GM18505 (cell line): ENCODE measurements at regions not wholly inside any gene's neighbourhood (a gene's known extent, or its start where the extent isn't known, plus 50 kb on each side); places are given as distances from the start of the nearest gene placed in this dataset.
"Not testable (repeated sequence)": the region's sequence is repeated elsewhere in the genome, so short reads cannot be mapped to it uniquely, and the experiment has no call there.

Experiments
- ATAC-seq: cut with Tn5 transposase; IDR thresholded peaks from one replicate; pipeline ENCODE4 v1.9.1; 2021; ENCODE audit not compliant: unreplicated experiment
- POLR2A ChIP-seq: IDR thresholded peaks from 4 replicates; pipeline ENCODE4 v1.6.1; 2011; ENCODE audit warnings: borderline replicate concordance; ENCODE audit not compliant: insufficient read depth, insufficient read length; ENCODE audit errors: extremely low read depth

GRCh38 chr1:222210776-222211175 is 337.1 kb downstream of the HHIPL2 start:
- TF ChIP-seq POLR2A, result no peak
- ATAC-seq, result no peak

- ATAC-seq, result no peak
- TF ChIP-seq POLR2A, result no peak
These were observed 343.4 kb downstream of the HHIPL2 start for GRCh38 chr1:222204475-222204874.

GRCh38 chr1:222202831-222203230 is 345.1 kb downstream of the HHIPL2 start:
- no peak for ATAC-seq
- TF ChIP-seq POLR2A, result no peak

GRCh38 chr1:222196736-222197135 is 351.2 kb downstream of the HHIPL2 start:
- TF ChIP-seq POLR2A, result no peak
- no peak for ATAC-seq

GRCh38 chr1:222196288-222196687 is 351.6 kb downstream of the HHIPL2 start:
- TF ChIP-seq POLR2A, result no peak
- no peak for ATAC-seq

- no peak for ATAC-seq
- TF ChIP-seq POLR2A, result no peak
These were observed 352.0 kb downstream of the HHIPL2 start for GRCh38 chr1:222195857-222196256.

GRCh38 chr1:222189218-222189617 is 358.7 kb downstream of the HHIPL2 start:
- ATAC-seq, result no peak
- TF ChIP-seq POLR2A, result no peak

- TF ChIP-seq POLR2A, result no peak
- no peak for ATAC-seq
These were observed 360.2 kb downstream of the HHIPL2 start for GRCh38 chr1:222187566-222188332.

- no peak for TF ChIP-seq POLR2A
- no peak for ATAC-seq
These were observed 365.3 kb downstream of the HHIPL2 start for GRCh38 chr1:222182641-222183040.

- ATAC-seq, result no peak
- TF ChIP-seq POLR2A, result no peak
These were observed 366.7 kb downstream of the HHIPL2 start for GRCh38 chr1:222181191-222181590.

- ATAC-seq, result not testable (repeated sequence)
These were observed 370.4 kb downstream of the HHIPL2 start for GRCh38 chr1:222177496-222177895.

- TF ChIP-seq POLR2A, result no peak
- ATAC-seq, result no peak
These were observed 376.9 kb downstream of the HHIPL2 start for GRCh38 chr1:222171005-222171404.

GRCh38 chr1:222168621-222169020 is 379.3 kb downstream of the HHIPL2 start:
- no peak for TF ChIP-seq POLR2A
- ATAC-seq, result no peak

- no peak for TF ChIP-seq POLR2A
- ATAC-seq, result no peak
These were observed 380.0 kb downstream of the HHIPL2 start for GRCh38 chr1:222167896-222168295.

- ATAC-seq, result no peak
These were observed 380.8 kb downstream of the HHIPL2 start for GRCh38 chr1:222167111-222167510.

More at GRCh38 chr1:222167111-222167510, 380.8 kb downstream of the HHIPL2 start:
- no peak for TF ChIP-seq POLR2A
